GM21367 (cell line): ENCODE measurements at regions not wholly inside any gene's neighbourhood (a gene's known extent, or its start where the extent isn't known, plus 50 kb on each side); places are given as distances from the start of the nearest gene placed in this dataset.
A peak's percentile ranks its signal among the peaks of the same experiment; 100 is the strongest.

Source experiments
- ATAC-seq: cut with Tn5 transposase; IDR thresholded peaks from one replicate; pipeline ENCODE4 v1.9.1; 2021; ENCODE audit not compliant: unreplicated experiment

DNA sequence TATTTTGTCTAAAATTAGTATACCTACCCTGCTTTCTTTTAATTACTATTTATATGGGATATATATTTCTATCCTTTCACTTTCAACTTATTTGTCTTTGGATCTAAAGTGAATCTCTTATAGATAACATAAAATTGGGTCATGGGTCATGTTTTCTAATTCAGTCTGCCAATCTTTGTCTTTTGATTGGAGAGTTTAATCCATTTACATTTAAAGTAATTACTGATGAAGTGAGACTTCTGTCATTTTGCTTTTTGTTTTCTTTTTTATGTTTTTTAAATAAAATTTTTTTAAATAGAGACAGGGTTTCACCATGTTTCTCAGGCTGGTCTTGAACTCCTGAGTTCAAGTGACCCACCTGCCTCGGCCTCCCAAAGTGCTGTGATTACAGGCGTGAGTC, 50.5 kb upstream of the PRDM1 start:
- ATAC-seq = no peak

- no peak for ATAC-seq
Observed at GRCh38 chr6:106033806-106034205, 52.3 kb upstream of the PRDM1 start.

DNA sequence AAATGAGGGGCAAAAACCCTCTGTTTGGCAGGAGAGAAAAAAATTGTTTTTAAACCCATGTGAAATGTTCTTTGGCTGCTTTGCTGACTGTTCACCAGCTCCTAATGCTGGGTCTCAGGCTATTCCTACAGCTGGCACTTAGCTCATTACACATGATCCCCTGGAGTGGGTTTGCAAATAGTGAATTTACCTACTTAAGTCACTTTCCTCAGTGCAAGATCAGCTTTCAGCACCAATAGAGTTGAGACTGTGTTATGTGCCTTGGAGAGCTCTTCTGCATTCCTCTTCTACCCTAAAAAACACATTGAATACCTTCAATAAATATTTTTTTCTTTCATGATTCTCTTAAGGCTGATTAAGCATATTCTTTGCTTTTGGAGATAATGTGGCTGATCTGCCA, 58.4 kb upstream of the PRDM1 start:
- no peak for ATAC-seq

DNA sequence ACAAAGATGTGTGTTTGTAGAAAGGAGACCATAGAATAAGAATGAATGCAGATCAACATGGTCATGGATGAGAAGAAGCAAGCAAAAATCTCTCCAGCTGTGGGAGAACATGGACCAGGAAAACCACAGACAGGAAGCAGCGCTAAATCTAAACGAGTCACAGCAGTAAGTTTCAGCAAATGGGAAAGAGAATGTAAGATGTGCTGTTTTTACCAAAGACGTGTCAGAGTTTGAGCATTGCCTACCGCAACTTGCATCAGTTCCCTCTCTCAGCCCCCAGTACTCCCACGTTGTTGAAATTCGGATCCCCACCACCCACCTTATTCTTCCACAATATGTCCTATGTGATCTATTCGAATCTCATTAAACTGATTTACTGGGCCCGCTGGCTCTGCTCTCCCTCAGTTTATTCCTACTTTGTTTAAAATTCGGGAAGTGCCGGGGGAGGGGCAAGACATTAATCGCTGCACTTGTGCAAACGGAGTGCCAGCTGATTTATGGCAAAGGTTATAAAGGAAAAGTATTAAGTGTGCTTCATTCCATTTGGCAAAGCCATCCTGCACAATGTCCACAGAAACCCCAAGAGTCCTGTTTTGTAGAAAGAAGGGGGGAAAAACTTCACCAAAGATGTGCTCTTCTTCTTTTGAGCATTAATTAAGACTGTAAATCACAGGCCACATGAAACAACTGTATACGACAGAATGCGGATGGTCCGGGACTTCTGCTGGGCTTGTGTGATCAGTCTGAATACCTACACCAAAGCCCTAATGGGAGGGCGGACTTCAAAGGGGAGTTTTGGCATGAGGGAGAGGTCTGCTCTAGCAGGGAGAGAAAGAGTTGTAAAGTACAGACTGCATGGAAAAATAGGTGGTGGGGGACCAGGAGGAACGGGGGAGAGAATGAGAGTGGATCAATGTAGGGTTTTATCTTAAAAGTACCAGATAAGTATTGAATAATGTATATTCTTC, 59.1 kb upstream of the PRDM1 start:
- ATAC-seq = no peak

DNA sequence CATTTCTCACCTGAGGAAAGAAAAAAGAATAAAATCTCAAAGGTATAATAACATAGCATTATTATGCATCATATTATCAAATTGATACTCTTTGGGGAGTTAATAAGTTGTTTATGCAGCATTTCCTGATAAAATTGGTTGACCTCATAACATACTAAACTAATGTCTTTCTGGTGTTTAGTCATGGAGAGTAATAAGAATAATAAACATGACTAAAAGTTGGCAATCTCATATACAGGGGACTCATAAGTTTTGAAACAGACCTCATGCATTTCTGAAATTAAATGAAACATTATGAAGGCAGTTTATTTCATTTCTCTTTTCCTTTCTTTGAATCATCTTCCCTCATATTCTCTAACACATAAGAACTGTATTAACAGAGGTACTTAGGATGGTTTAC, 60.5 kb upstream of the PRDM1 start:
- ATAC-seq = no peak

GRCh38 chr6:106022801-106023200, 63.3 kb upstream of the PRDM1 start:
- no peak for ATAC-seq

DNA sequence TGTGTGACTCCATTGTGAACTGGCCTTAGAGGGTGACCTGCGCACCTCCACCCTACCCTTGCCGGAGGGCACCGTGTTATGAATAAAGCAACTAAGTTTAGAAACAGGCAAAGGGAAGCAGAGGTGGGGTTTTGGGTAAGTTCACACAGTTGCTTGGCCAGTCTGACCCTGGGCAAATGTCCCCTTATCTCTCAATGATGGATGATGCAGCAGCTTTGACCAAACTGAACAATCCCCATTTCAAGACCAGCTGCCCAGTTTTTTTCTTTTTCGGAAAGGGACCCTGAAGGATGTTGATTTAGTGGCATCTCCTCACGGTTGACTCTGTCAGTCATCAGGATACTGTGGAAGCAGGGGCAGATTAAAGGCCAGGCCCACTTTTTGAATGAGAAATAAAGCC, 68.7 kb upstream of the PRDM1 start:
- ATAC-seq = no peak

GRCh38 chr6:106014955-106015354, 71.2 kb upstream of the PRDM1 start:
- no peak for ATAC-seq

GRCh38 chr6:106011476-106011875, 74.7 kb upstream of the PRDM1 start:
- ATAC-seq = no peak

- no peak for ATAC-seq
Observed at GRCh38 chr6:106005954-106006353, 80.2 kb upstream of the PRDM1 start.

- ATAC-seq = no peak
Observed at GRCh38 chr6:106005013-106005412, 81.1 kb upstream of the PRDM1 start.

DNA sequence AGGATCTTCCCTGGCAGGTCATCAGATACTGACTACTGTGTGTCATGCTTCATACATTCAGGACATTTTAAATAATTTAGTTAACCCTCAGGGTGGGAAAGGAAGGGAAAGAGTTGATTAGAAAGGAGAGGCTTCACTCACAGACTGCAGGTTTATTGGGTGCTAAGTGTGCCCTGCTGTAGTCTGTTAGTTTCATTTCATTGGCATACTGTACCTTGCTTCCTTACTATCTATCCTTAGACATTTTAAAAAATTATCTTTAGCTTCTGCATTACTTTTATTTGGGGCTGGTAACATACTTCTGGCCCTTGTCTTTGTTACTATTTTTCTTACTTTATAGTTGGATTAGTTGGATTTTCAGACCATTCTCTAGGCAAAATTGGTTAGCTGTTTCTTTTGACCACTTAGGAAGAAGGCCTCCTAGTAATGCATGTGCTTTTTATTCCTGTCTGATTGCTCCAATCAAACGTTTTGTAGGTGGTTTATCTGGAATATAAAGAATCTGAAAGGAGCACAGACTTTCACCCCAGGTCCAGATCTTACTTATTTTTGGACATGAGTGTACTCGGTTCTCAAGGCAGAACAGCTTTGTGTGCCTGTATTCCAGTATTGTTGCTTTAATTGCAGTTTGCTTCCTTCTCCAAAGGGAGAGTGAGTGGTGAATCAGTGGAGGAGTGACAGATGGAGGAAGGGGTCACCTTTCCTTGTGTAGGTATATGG, 82.7 kb upstream of the PRDM1 start:
- ATAC-seq = no peak

DNA sequence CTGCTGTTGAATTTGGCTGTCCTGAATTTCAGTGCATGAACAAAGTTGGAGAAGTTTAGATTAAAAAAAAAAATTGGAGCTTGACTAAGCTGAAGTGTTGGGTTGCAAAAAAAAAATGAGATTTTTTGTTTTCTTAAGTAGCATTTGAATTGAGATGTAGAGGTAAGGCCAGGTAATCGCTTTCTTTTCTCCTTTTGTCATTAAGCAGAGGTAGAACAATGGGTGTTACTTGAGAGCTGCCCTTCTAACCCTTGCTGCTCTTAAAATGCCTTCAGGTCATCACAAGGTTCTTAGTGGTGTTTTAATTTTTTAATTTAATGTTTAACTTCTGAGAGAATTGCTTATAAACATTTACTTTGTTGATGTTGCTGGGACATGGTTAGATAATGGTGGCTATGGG, 84.1 kb upstream of the PRDM1 start:
- ATAC-seq = no peak

DNA sequence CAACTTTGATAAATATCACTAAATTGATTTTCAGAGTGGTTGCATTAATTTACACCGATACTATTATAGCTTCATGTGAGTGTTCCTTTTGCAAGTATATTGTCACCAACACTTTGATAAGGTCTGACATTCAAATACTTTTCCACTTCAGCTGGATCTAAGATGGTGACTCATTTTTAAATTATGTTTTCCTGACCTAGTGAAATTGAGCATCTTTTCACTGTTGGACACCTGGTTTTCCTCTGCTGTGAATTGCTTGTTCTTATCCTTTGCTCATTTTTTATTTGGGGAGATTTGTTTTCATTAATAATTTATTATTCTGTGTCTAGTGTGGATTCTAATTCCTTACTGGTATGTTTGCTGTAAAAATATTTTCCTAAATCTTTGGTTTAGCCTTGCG, 85.2 kb upstream of the PRDM1 start:
- no peak for ATAC-seq

- no peak for ATAC-seq
Observed at GRCh38 chr6:105997482-105997881, 88.7 kb upstream of the PRDM1 start.

GRCh38 chr6:105995391-105995865, 90.7 kb upstream of the PRDM1 start:
- no peak for ATAC-seq

DNA sequence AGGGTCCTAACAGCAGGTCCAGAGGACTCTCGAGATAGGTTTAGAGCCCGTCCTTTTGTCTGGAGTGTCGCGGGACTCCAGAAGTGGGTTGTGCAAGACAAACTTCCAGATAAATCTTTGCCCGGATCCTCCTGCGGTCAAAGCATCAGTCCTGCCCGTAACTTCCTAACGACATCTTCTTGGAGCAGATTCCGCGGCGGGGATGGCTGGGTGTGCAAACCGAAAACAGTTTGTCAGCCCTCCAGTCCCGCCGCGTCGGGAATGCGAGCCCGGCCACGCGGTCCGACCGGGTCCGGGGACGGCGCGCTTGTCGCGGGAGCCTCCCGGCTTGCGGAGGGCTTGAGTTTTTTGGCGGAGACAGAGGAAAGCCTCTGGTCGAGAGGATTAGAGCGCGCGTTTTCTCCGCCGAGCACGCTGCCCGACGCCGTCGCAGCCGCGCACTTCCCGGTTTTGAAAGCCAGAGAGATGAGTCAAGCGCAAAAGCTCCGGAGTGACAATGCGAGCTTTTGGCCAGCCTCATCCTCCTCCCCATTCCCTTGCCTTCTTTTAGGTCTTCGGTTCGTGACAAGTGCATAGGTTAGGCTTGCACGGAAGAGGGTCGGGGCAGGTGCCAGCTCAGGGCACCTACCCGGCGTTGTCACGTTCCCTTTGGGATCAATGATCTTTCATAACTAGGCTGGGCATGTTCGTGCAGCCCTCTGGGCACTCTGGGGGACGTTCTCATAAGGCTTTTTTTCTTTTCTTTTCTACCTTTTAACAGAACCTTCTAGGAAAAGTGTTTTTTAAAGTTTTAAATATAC, 91.3 kb upstream of the PRDM1 start:
- ATAC-seq = no peak

DNA sequence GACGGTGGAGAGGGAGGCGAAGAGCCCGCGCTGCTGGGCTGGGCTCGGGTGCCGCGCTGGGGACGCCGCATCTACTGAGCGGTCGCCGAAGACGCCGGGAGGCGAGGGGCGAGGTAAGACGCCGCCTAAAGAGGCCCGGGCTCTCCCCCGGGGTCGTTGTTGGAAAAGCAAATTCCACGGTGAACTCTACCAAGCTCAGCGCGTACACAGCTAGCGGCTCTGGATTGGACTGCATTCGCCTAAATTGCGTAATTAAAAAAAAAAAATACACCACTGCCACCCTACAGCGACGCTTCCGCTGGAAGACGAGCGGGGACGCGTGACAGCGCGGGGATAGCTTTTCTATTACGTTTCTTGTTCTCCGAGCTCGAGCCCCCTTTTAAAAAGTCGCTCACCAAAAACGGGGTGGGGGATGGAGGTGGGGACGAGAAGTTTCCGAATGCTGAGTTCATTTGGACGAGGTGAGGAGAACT, 92.0 kb upstream of the PRDM1 start:
- ATAC-seq = no peak

DNA sequence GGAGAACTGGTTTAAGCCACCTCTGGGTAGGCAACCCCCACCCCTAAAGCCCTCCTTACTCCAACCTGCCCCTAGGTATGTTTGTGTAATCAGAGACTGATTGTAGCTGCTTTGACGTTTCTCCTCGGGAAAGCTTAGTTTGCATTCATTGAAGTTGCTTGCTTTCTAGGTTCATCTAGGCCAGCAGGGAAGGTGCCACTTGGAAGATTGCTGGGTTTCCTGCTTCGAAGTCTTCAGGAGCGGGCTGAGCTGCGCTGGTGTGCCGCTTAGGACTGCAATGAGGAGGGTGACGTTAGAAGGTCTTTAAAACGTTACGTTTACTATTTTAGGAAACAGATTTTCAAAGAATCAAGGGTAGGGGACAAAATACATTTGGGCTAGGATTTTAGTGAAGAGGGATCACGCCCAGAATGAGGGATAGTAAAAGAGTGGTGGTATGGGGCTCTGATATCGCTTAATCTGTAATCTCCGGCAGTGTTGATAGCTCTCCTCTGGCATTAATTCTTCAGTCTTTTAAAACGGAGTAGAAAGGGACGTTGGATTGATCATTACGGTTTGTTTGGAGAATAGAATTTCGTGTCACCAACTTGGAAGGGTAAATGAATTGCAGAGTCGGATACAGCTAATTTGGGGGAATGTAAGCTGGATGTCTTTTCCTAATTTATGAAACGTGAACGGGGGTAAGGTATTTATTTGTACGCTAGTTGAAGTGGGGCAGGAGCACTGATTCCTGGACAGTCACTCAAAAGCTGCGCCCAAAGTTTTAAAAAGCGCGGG, 92.6 kb upstream of the PRDM1 start:
- ATAC-seq = no peak

DNA sequence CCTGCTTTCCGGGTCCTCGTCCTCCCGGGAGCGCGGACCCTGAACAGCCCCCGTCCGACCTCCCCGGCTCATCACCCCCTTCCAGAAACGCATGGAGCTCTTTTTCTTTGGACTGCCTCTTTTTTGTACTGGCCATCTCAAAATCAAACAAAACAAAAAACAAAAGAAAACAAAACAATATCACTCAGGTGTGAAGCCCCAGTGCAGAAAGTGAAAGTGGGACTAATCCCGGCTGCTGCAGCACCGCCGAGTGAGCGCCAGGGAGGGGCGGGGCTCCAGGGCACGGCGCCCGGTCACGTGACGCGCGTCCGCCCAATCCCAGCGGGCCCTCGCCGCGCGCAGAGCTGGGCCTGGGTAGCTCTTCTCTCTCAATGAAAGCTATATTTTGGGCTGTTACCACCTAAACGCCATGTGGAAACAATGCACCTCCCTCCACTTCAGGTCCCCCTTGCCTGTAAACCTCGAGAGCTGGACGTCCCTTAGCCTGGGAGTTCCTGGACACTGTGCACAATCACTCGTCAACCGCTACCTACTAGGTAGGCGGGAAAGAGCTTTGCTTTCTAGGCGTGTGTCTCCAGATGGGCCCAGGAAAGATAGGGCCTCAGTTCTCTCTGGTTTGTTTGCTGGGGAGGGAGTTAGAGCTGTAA, 93.7 kb upstream of the PRDM1 start:
- ATAC-seq = peak; percentile 88
